ENCODE measurements at regions not wholly inside any gene's neighbourhood (a gene's known extent, or its start where the extent isn't known, plus 50 kb on each side); places are given as distances from the start of the nearest gene placed in this dataset.

DNA sequence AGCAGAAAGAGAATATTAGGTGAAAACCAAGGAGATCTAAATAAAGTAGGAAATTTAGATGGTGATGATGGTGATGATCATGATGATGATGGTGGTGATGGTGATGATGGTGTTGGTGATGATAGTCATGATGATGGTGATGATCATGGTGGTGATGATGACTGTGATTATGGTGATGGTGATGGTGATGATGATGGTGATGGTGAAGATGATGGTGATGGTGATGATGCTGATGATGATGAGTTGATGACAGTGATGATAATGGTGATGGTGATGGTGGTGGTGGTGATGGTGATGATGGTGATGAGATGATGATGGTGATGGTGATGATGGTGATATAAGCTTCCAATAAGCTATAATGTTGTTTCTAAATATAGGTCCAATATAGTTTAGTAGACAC, 548.2 kb upstream of the AMELY start (continued):
- TF ChIP-seq REST (IDR thresholded peaks at IDR 0.05; ENCODE audit: unreplicated experiment): no peak
- no peak for TF ChIP-seq CREB1 (CRISPR knock-in tag; IDR thresholded peaks at IDR 0.05; ENCODE audit: low read depth)
- TF ChIP-seq ZNF331 (CRISPR knock-in tag; IDR thresholded peaks at IDR 0.05; ENCODE audit: low read depth): no peak
- no peak for TF ChIP-seq NANOG (IDR thresholded peaks at IDR 0.05; ENCODE audit: borderline replicate concordance)
- TF ChIP-seq JUNB (IDR thresholded peaks at IDR 0.05; ENCODE audit: unreplicated experiment): no peak

DNA sequence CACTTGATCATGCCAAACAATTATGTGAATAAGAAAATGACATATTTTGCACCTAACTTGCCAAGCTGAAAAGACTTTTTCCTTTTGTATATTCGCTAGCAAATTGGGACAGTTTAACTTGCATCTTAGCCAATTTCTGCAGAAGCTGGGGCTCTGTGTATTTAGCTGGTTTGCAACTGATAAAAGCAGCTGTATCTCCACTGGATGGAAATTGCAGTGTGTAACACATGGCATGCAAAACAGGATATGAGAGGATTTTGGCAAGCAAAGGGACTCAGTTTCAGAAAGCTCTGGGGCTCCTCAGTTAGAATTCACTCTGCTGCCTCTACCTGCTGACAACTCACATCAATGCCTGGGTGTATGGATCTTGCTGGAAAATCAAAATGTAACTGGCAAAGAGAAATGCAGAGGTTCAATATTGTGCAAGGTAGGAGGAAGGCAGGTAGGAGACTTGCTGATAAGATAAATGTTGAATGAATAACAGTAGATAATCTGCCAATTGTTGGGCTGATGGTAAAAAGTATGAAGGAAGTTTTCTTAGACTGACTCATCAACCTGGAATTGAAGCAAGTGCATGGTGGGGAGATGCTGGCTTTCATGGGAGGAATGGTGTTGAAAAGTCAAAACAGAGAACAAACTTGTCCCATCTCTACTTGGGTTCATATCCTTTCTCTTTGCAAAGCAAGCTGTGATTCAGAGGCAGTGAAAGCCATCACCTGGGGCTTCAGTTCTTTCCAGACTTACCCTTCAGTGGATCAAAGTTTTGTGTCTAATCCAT, 546.9 kb upstream of the AMELY start:
- no peak overlapping the region for H3K4me2 ChIP-seq
- H3K9me3 Mint-ChIP-seq: peaks cover 4% of the 10 kb centered on the region; the same call in 2 of the 3 replicates
- no peak for ATAC-seq
- no peaks in the 10 kb centered on the region for H3K9me2 ChIP-seq (ENCODE audit: insufficient read depth)
- no peaks in the 10 kb centered on the region for H4K20me1 ChIP-seq (replicated peaks; ENCODE audit: insufficient read depth)
- H3K4me3 ChIP-seq: no peak overlapping the region
- H3K27me3 Mint-ChIP-seq (ENCODE audit: insufficient read depth, low read depth, poor library complexity): no peaks in the 10 kb centered on the region
- H2AFZ ChIP-seq: no peak overlapping the region
- H3K4me3 Mint-ChIP-seq: no peak overlapping the region
- H3K79me2 ChIP-seq (replicated peaks; ENCODE audit: insufficient read depth): no peaks in the 10 kb centered on the region
- H3K27ac ChIP-seq (ENCODE audit: low read depth): no peak overlapping the region
- H3K27ac Mint-ChIP-seq: no peak overlapping the region
- H3F3A ChIP-seq (replicated peaks; ENCODE audit: low read depth): no peaks in the 10 kb centered on the region
- no peaks in the 10 kb centered on the region for H3K36me3 ChIP-seq (ENCODE audit: insufficient read depth)
- no peaks in the 10 kb centered on the region for H3K4me1 Mint-ChIP-seq
- no peaks in the 10 kb centered on the region for H3K27me3 ChIP-seq (ENCODE audit: insufficient read depth)
- DNase-seq (ENCODE audit: low spot score): no peak
- H3K4me1 ChIP-seq (ENCODE audit: insufficient read depth): no peaks in the 10 kb centered on the region
- no peaks in the 10 kb centered on the region for H3K36me3 Mint-ChIP-seq (ENCODE audit: low read depth)
- TF ChIP-seq EZH2 (IDR thresholded peaks at IDR 0.05; ENCODE audit: low read depth, unreplicated experiment) (no peak), NANOG (IDR thresholded peaks at IDR 0.05; ENCODE audit: borderline replicate concordance) (no peak), ZNF114 (CRISPR knock-in tag; IDR thresholded peaks at IDR 0.05) (no peak), EZH2phosphoT487 (IDR thresholded peaks at IDR 0.05; ENCODE audit: unreplicated experiment) (no peak), REST (IDR thresholded peaks at IDR 0.05; ENCODE audit: unreplicated experiment) (no peak), ZNF462 (CRISPR knock-in tag; IDR thresholded peaks at IDR 0.05) (no peak), JUNB (IDR thresholded peaks at IDR 0.05; ENCODE audit: unreplicated experiment) (no peak)

Data from GM23338 (cell line).